Adrenal gland (tissue), 5 donors: ENCODE measurements at regions not wholly inside any gene's neighbourhood (a gene's known extent, or its start where the extent isn't known, plus 50 kb on each side); places are given as distances from the start of the nearest gene placed in this dataset.

Source experiments
- CTCF ChIP-seq, 6 experiments: fragments of 450-650 bp in 4 of 6; fragments of 200-600 bp in 2 of 6; sonication (generic) in 1 of 6; IDR thresholded peaks; 1 replicate in 5 of 6; 2 replicates in 1 of 6; pipeline versions ENCODE4 v1.5.1 to v1.8.0; 2016 to 2021; ENCODE audit warnings: antibody characterized with exemption in 6 of 6, mild to moderate bottlenecking in 2 of 6, moderate library complexity in 1 of 6
- POLR2A ChIP-seq, 2 donors: fragments of 450-650 bp; IDR thresholded peaks; one replicate each; pipeline ENCODE4 v1.6.1; 2017; ENCODE audit warnings: antibody characterized with exemption in 2 of 2, mild to moderate bottlenecking in 2 of 2, moderate library complexity in 1 of 2
- donor health status: DM: no; HTN: no; CAD: no.

GRCh38 chr4:66991521-66991920, 553.8 kb downstream of the CENPC start:
- TF ChIP-seq CTCF (IDR thresholded peaks at IDR 0.05) (no peak), POLR2A (IDR thresholded peaks at IDR 0.05) (no peak)
